ENCODE measurements at regions not wholly inside any gene's neighbourhood (a gene's known extent, or its start where the extent isn't known, plus 50 kb on each side); places are given as distances from the start of the nearest gene placed in this dataset.

DNA sequence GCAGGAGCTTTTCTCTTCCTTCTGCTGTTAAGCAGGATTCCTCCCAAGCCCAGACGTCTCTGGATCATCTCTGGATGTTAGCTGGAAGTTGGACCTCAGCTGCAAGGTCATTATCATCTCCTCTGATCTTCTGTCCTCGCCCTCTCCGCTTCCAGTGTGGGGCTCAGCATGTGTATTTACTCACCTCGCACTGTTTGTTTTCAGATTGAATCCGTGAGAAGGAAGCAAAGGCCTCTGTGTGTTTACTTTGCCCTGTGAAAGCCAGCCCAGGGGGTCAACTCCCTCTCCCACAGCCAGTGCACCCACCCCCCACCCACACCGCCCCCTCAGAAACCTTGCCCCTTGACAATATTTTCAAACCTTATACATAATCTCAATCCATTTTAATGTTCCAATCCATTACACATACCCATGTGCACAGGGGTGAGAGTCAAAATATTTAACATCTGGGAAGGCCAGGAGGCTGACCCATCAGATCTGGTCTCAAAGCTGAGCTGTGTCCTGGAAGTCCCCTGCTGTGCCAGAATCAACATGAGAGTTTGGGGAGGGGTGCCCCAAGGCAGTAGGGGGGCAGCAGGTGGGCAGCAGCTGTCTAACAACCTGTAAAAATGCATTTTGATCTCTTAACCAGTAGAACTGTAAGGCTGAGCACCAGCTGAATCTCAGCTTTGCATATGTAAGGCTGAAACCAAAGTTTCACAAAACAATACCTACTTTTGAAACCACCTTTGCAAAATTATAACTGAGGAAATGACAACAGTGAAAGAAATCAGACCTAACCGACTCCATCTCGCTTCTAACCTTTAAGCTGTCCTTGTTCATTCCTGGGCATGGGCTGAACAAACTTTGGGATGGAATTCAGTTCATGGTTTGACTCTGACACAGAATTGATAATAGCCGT lies 157.9 kb downstream of the ZNF664 start (continued):
- TF ChIP-seq ZBTB1 (CRISPR knock-in tag; IDR thresholded peaks at IDR 0.05; ENCODE audit: borderline replicate concordance) (no peak), ZNF788 (CRISPR knock-in tag; IDR thresholded peaks at IDR 0.05; ENCODE audit: borderline replicate concordance) (peak; percentile 56; the same call in 1 of the 2 replicates), MED1 (CRISPR knock-in tag; IDR thresholded peaks at IDR 0.05) (peak; percentile 81), PHF8 (CRISPR knock-in tag; IDR thresholded peaks at IDR 0.05) (peak; percentile 45), ZFP62 (CRISPR knock-in tag; IDR thresholded peaks at IDR 0.05) (no peak), HNRNPUL1 (IDR thresholded peaks at IDR 0.05; ENCODE audit: low read depth, low read length) (no peak), GATAD1 (CRISPR knock-in tag; IDR thresholded peaks at IDR 0.05) (0 out of 2 replicates have a peak, but pooled peaks have one; percentile 31), ZNF747 (CRISPR knock-in tag; IDR thresholded peaks at IDR 0.05; ENCODE audit: borderline replicate concordance) (peak; percentile 63), ZNF891 (CRISPR knock-in tag; IDR thresholded peaks at IDR 0.05) (peak; percentile 46; the same call in 1 of the 2 replicates), FOSL2 (CRISPR knock-in tag; IDR thresholded peaks at IDR 0.05) (peak; percentile 75), NCOA5 (CRISPR knock-in tag; IDR thresholded peaks at IDR 0.05) (no peak), ZNF616 (CRISPR knock-in tag; IDR thresholded peaks at IDR 0.05; ENCODE audit: low read depth) (no peak), KLF15 (CRISPR knock-in tag; IDR thresholded peaks at IDR 0.05; ENCODE audit: borderline replicate concordance) (no peak)
- TF ChIP-seq, protein P1, sequence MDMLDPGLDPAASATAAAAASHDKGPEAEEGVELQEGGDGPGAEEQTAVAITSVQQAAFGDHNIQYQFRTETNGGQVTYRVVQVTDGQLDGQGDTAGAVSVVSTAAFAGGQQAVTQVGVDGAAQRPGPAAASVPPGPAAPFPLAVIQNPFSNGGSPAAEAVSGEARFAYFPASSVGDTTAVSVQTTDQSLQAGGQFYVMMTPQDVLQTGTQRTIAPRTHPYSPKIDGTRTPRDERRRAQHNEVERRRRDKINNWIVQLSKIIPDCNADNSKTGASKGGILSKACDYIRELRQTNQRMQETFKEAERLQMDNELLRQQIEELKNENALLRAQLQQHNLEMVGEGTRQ (IDR thresholded peaks at IDR 0.05; ENCODE audit: low read depth, low read length) = no peak
- TF ChIP-seq, protein P1 (CRISPR knock-in tag; IDR thresholded peaks at IDR 0.05; ENCODE audit: borderline replicate concordance) = no peak
- TF ChIP-seq, protein P2, sequence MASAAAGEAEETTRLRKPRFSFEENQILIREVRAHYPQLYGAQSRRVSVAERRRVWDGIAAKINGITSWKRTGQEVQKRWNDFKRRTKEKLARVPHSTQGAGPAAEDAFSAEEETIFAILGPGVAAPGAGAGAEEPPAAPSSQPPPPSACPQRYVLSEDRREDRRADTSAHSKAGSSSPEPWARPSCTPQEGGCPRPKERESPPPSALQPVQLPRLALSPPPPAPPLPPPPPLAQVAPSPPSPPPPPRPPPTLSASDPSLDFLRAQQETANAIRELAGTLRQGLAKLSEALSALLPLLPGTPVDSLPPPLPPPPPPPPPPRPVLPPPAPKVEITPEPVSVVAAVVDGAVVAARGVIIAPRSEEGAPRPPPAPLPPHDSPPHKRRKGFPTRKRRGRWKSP (CRISPR knock-in tag; IDR thresholded peaks at IDR 0.05) = 0 out of 2 replicates have a peak, but pooled peaks have one; percentile 49
- TF ChIP-seq, protein P3, sequence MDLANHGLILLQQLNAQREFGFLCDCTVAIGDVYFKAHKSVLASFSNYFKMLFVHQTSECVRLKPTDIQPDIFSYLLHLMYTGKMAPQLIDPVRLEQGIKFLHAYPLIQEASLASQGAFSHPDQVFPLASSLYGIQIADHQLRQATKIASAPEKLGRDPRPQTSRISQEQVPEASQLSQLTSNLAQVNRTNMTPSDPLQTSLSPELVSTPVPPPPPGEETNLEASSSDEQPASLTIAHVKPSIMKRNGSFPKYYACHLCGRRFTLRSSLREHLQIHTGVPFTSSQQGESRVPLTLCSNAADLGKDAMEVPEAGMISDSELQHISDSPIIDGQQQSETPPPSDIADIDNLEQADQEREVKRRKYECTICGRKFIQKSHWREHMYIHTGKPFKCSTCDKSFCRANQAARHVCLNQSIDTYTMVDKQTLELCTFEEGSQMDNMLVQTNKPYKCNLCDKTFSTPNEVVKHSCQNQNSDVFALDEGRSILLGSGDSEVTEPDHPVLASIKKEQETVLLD (CRISPR knock-in tag; IDR thresholded peaks at IDR 0.05; ENCODE audit: low read depth) = no peak
- TF ChIP-seq, protein P4, sequence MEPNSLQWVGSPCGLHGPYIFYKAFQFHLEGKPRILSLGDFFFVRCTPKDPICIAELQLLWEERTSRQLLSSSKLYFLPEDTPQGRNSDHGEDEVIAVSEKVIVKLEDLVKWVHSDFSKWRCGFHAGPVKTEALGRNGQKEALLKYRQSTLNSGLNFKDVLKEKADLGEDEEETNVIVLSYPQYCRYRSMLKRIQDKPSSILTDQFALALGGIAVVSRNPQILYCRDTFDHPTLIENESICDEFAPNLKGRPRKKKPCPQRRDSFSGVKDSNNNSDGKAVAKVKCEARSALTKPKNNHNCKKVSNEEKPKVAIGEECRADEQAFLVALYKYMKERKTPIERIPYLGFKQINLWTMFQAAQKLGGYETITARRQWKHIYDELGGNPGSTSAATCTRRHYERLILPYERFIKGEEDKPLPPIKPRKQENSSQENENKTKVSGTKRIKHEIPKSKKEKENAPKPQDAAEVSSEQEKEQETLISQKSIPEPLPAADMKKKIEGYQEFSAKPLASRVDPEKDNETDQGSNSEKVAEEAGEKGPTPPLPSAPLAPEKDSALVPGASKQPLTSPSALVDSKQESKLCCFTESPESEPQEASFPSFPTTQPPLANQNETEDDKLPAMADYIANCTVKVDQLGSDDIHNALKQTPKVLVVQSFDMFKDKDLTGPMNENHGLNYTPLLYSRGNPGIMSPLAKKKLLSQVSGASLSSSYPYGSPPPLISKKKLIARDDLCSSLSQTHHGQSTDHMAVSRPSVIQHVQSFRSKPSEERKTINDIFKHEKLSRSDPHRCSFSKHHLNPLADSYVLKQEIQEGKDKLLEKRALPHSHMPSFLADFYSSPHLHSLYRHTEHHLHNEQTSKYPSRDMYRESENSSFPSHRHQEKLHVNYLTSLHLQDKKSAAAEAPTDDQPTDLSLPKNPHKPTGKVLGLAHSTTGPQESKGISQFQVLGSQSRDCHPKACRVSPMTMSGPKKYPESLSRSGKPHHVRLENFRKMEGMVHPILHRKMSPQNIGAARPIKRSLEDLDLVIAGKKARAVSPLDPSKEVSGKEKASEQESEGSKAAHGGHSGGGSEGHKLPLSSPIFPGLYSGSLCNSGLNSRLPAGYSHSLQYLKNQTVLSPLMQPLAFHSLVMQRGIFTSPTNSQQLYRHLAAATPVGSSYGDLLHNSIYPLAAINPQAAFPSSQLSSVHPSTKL (CRISPR knock-in tag; IDR thresholded peaks at IDR 0.05) = peak; percentile 97
